GM18873 (cell line): ENCODE measurements at regions not wholly inside any gene's neighbourhood (a gene's known extent, or its start where the extent isn't known, plus 50 kb on each side); places are given as distances from the start of the nearest gene placed in this dataset.

Source experiments
- ATAC-seq: cut with Tn5 transposase; IDR thresholded peaks from one replicate; pipeline ENCODE4 v1.9.1; 2021; ENCODE audit warnings: mild to moderate bottlenecking, moderate library complexity, moderate number of reproducible peaks; ENCODE audit not compliant: unreplicated experiment, low FRiP score

- ATAC-seq, result no peak
Measured at GRCh38 chr10:10881117-10881813, 136.4 kb upstream of the CELF2 start.

DNA sequence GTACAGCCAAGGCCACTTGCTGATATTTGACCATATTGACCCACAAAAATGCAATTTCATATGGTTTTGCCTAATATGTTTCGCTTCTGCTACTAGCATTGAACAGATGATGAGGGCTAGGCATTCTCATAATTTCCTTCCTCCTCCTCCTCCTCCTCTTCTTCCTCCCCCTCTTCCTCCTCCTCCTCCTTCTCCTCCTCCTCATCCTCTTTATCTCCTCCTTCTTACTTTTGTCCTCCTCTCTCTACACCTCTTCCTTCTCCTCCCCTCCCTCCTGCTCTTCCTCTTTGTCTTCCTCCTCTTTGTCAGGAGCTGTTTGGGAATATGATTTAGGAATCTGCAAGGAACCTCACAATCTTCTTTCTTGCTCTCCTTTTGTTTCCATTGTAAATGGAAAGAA is 133.9 kb upstream of the CELF2 start:
- no peak for ATAC-seq

- ATAC-seq, result no peak
Measured at GRCh38 chr10:10886861-10887531, 130.7 kb upstream of the CELF2 start.

DNA sequence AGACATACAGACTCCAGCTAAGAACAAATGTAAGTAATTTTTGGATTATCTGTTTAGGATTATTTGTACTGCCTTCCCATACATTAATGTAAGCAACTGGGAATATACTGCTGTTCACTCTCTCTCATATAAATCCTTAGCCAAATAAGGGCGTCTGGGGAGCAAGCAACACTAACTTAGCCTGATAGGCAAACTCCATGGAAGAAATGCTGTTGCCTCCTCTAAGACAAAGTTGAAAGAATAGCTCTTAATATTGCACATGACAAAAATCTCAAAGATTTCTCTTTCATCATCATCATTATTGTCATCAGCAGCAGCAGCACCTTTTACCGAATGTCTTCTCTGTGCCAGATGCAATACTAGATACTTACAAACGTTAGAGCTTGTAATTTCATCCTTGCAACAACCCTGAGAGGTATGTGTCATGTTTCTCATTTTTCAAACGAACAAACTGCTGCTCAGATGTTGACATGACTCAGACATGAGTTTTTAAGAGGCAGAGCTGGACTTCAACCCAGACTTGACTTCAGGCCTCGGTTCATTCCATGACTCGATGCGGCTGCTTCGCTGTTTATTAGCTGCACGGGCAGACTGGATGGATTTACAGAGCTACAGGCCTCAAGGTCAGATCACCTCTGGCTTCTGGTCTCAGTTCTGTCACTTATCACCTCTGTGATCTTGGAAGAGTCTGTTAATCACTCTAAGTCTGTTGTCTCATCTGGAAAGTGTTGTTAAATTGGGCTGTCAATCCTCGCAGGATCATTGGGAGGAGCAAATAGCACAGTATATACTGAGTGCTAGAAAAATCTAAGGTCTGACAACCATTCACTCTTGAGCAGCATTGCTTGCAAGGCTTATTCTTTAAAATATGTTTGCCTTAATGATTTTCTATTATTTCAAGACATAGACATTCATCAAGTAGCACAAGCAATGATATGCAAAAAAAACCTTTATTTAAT is 126.3 kb upstream of the CELF2 start:
- no peak for ATAC-seq

GRCh38 chr10:10892290-10892875 is 125.3 kb upstream of the CELF2 start:
- no peak for ATAC-seq

GRCh38 chr10:10897400-10897799 is 120.3 kb upstream of the CELF2 start:
- no peak for ATAC-seq

GRCh38 chr10:10901906-10902305 is 115.8 kb upstream of the CELF2 start:
- ATAC-seq, result no peak

GRCh38 chr10:10902951-10903350 is 114.7 kb upstream of the CELF2 start:
- ATAC-seq, result no peak

DNA sequence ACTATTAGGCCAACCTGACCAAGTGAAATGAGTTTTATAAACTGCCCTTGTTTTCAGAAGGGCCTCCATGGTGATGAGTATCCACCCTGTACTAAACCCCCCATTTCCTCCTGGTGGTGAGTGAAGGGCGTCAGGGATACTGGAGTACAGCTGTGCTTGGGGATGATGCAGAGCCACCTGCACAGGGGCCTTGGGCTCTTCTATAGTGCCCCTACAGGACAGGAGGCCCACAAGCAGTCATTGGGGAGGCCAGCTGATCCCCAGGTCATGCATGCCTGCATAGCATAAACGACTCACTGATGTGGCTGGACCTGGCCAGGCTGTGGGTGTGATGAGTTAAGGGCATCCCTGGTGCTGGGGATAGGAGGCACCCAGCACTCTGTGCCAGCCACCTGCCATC is 114.1 kb upstream of the CELF2 start:
- ATAC-seq, result no peak

- ATAC-seq, result no peak
Measured at GRCh38 chr10:10910634-10911033, 107.0 kb upstream of the CELF2 start.

GRCh38 chr10:10911035-10911434 is 106.6 kb upstream of the CELF2 start:
- no peak for ATAC-seq

DNA sequence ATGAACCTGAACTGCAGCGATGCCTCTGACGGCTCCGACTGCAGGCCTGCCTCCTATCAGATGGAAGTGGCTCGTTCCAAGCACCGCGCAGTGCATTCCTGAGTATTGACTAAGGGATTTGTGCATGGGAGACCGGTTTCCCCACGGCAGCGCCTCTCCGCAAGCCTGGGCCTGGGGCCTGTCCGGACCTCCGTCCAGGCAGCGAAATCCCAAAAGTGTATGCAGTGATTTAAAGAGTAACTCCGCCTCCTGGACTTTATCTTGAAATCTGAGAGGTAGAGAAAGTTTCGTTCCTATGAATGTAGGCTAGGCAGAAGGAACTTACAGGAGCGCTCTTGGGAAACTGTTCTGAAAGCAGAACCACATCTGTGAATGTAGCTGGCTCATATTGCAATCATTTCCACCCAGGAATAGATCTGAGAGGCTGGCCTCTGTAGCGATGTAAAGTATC is 106.2 kb upstream of the CELF2 start:
- no peak for ATAC-seq

DNA sequence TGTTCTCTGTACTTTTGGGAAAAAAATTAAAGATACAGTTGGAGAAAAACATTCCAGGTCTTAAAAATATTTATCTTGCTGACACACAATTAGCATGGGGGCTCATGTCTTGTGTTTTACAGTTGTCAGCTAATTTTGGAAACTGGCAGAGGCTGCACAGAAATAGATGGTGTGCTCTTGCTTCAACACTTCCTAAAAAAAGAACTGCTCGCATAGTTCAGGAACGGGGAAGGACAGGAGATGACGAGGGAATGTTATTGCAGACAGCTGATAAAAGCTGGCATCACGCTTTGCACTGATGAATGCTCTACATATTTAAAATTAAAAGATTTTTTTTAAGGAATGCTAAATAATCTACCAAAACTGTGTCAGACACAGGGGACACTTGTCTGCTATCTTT is 103.5 kb upstream of the CELF2 start:
- no peak for ATAC-seq

GRCh38 chr10:10915215-10915614 is 102.5 kb upstream of the CELF2 start:
- ATAC-seq, result no peak

- no peak for ATAC-seq
Measured at GRCh38 chr10:10917031-10917430, 100.6 kb upstream of the CELF2 start.

GRCh38 chr10:10919976-10920375 is 97.7 kb upstream of the CELF2 start:
- no peak for ATAC-seq

GRCh38 chr10:10921826-10922461 is 95.7 kb upstream of the CELF2 start:
- no peak for ATAC-seq

- ATAC-seq, result no peak
Measured at GRCh38 chr10:10923029-10923651, 94.5 kb upstream of the CELF2 start.

GRCh38 chr10:10925667-10926066 is 92.0 kb upstream of the CELF2 start:
- ATAC-seq, result no peak

DNA sequence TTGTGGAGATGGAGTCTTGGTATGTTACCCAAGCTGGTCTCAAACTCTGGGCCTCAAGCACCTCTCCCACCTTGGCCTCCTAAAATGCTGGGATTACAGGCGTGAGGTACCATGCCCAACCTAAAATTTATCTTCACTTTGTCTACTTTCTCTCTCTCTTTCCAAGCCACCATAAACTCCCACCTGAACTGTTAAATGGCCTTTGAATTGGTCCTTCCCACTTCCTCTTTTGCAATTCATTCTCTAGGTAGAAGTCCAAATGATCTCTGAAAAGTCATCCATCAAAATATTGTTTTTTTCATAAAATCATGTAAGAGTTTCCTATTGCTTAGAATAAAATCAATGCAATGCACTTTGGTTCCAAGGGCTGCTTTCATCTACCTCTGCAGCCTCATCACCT is 90.1 kb upstream of the CELF2 start:
- ATAC-seq, result no peak
